ENCODE measurements at regions not wholly inside any gene's neighbourhood (a gene's known extent, or its start where the extent isn't known, plus 50 kb on each side); places are given as distances from the start of the nearest gene placed in this dataset.
A peak's percentile ranks its signal among the peaks of the same experiment; 100 is the strongest.

DNA sequence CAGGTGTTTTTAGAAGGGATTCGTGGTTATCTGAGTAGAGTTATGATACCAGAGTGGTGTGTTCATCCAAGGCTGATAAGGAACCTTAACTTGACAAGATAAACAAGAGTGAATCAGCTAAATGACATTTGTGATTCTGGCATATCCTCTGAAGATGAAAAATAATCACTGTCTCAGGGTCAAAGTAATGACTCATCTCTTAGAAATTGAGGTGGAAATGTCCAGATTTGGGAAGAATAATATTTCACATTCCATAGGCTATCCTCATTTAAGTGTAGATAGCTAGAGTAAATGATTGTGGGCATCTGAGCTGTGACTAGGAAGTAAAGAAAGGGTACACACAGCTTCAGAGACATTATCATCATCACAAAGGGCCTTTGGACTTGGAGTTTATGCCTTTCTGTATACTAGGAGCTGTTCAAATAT, 255.7 kb downstream of the GJA1 start:
- peaks cover 0 to 18% of the 10 kb centered on the region in 2 donors for H3K4me1 ChIP-seq
- H3K27me3 ChIP-seq, result no peaks in the 10 kb centered on the region
- no peak for DNase-seq (ENCODE audit: low spot score in 2 of 2)
- H3K36me3 ChIP-seq, result no peaks in the 10 kb centered on the region
- H3K9me3 ChIP-seq, result no peaks in the 10 kb centered on the region
- H3K27ac ChIP-seq, result peak overlapping the region in 1 of 2 donors; percentile 5
- intact Hi-C loops (cut with DNase I), result no loop called here
- no peak overlapping the region for H3K4me3 ChIP-seq
- TF ChIP-seq, protein P1, sequence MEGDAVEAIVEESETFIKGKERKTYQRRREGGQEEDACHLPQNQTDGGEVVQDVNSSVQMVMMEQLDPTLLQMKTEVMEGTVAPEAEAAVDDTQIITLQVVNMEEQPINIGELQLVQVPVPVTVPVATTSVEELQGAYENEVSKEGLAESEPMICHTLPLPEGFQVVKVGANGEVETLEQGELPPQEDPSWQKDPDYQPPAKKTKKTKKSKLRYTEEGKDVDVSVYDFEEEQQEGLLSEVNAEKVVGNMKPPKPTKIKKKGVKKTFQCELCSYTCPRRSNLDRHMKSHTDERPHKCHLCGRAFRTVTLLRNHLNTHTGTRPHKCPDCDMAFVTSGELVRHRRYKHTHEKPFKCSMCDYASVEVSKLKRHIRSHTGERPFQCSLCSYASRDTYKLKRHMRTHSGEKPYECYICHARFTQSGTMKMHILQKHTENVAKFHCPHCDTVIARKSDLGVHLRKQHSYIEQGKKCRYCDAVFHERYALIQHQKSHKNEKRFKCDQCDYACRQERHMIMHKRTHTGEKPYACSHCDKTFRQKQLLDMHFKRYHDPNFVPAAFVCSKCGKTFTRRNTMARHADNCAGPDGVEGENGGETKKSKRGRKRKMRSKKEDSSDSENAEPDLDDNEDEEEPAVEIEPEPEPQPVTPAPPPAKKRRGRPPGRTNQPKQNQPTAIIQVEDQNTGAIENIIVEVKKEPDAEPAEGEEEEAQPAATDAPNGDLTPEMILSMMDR (IDR thresholded peaks at IDR 0.05), result no peak

DNA sequence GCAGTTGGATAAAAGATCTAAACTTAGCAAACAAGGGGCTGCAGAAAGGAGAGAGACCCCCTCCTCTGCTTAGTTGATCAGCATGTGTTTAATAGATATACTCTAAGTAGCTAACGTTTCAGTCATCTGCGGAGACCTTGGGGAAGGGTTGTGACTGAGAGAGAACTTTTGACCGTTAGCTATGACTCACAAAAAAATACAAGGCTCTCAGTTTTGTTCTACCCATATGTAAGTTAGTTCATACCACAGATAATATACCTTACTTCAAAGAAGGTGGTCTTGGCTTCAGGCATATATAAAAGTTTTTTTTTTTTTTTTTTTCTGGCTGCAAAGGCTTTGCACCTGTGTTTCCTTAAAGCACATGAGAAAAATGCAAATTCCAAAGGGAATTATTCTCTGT, 258.9 kb downstream of the GJA1 start:
- intact Hi-C loops (cut with DNase I), result no loop called here
- DNase-seq (ENCODE audit: low spot score in 2 of 2), result no peak
- no peaks in the 10 kb centered on the region for H3K27me3 ChIP-seq
- H3K4me3 ChIP-seq, result no peak overlapping the region
- H3K36me3 ChIP-seq, result no peaks in the 10 kb centered on the region
- H3K9me3 ChIP-seq, result no peaks in the 10 kb centered on the region
- TF ChIP-seq, protein P1 (IDR thresholded peaks at IDR 0.05), result no peak
- peaks cover 0 to 22% of the 10 kb centered on the region in 2 donors for H3K4me1 ChIP-seq
- peak overlapping the region; percentile 59 to 69 for H3K27ac ChIP-seq

GRCh38 chr6:121694801-121695251, 259.4 kb downstream of the GJA1 start:
- H3K36me3 ChIP-seq, result no peaks in the 10 kb centered on the region
- peak overlapping the region; percentile 59 to 69 for H3K27ac ChIP-seq
- intact Hi-C loops (cut with DNase I), result loop anchor here (5.0 kb wide), 1 partner anchor 258 kb away; the partner anchor contains the start of gene GJA1
- H3K27me3 ChIP-seq, result no peaks in the 10 kb centered on the region
- no peak overlapping the region for H3K4me3 ChIP-seq
- H3K9me3 ChIP-seq, result no peaks in the 10 kb centered on the region
- peaks cover 0 to 25% of the 10 kb centered on the region in 2 donors for H3K4me1 ChIP-seq
- no peak for DNase-seq (ENCODE audit: low spot score in 2 of 2)
- TF ChIP-seq, protein P1 (IDR thresholded peaks at IDR 0.05), result no peak

GRCh38 chr6:121695329-121695728, 259.9 kb downstream of the GJA1 start:
- Histone ChIP-seq H3K4me1 (peaks cover 0 to 30% of the 10 kb centered on the region in 2 donors), H3K4me3 (no peak overlapping the region), H3K36me3 (no peaks in the 10 kb centered on the region), H3K27me3 (no peaks in the 10 kb centered on the region), H3K27ac (peak overlapping the region; percentile 59 to 69), H3K9me3 (no peaks in the 10 kb centered on the region)
- no peak for DNase-seq (ENCODE audit: low spot score in 2 of 2)
- intact Hi-C loops (cut with DNase I), result loop anchor here (5.0 kb wide), 1 partner anchor 258 kb away; the partner anchor contains the start of gene GJA1
- TF ChIP-seq, protein P1 (IDR thresholded peaks at IDR 0.05), result no peak

DNA sequence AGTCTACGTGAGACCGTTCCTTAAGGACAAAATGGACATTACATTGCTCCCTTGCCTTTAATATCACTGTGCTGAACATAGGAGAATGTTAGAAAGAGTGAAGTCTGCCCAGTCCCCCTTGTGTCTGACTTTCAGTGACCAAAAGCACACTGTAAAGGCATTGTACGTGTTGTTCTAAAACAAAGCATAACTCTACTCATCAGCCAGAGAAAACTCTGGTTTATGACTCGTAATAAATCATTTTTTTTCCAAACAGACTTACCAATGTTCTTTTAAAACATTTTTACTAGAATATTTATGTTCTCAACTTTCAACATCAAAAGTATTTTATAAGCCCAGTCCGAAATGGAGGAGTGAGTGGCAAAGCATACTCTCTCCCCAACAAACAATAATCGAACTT, 262.5 kb downstream of the GJA1 start:
- no peak for DNase-seq (ENCODE audit: low spot score in 2 of 2)
- Histone ChIP-seq H3K36me3 (no peaks in the 10 kb centered on the region), H3K27me3 (no peaks in the 10 kb centered on the region), H3K9me3 (no peaks in the 10 kb centered on the region), H3K4me3 (no peak overlapping the region), H3K4me1 (peaks cover 0 to 26% of the 10 kb centered on the region in 2 donors), H3K27ac (peak overlapping the region in 1 of 2 donors; percentile 16)
- TF ChIP-seq, protein P1 (IDR thresholded peaks at IDR 0.05), result no peak
- intact Hi-C loops (cut with DNase I), result loop anchor here (5.0 kb wide), 1 partner anchor 261 kb away; the partner anchor contains the start of gene GJA1

Measured in ascending aorta (tissue), 2 donors.